ENCODE measurements at regions not wholly inside any gene's neighbourhood (a gene's known extent, or its start where the extent isn't known, plus 50 kb on each side); places are given as distances from the start of the nearest gene placed in this dataset.

DNA sequence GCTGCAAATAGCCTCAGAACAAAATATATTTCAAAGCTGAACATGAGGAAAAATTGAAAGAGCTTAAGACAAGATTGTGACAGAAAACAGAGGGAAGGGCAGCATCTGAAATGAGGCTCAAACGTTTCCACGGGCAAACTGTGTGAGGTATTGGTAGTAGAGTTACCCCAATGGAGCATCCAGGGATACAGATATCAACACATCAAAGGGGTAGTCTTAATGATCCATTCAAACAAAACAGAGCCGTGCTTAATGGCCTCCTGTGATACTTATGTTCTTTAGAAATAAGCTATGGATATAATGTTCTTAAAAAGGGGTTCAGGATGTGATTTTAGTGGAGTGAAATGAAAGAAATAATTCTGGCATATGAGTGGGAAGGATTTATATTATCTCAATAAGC lies 430.3 kb upstream of the PDZRN3 start:
- no peak overlapping the region for H3K27ac Mint-ChIP-seq
- no peaks in the 10 kb centered on the region for H3K36me3 Mint-ChIP-seq (ENCODE audit: low read depth)
- ATAC-seq = no peak
- no peaks in the 10 kb centered on the region for H3K4me1 Mint-ChIP-seq
- DNase-seq = no peak
- no peak overlapping the region for H3K4me3 Mint-ChIP-seq
- no peaks in the 10 kb centered on the region for H3K27me3 Mint-ChIP-seq
- peaks cover 12% of the 10 kb centered on the region for H3K9me3 Mint-ChIP-seq

DNA sequence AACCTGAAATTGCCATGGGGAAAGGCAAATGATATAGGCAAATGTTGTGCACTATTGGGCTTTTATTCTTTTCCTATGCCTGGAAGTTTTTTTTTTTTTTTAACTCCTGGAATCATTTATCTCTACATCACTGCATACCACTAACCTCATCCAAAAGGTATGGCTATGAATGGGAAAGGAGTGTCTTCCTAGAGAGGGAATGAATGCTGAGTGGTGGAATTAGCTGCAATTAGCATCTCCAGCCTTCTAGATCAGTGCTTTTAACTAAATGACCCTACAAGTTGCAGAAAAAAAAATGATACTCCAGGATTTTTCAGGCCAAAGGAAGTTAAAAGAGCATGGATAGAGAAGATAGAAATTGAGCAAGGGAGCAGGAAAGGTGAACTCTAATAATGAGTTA lies 429.8 kb upstream of the PDZRN3 start:
- Mint-ChIP-seq H3K4me3 (no peak overlapping the region), H3K27ac (no peak overlapping the region), H3K9me3 (peaks cover 12% of the 10 kb centered on the region), H3K27me3 (no peaks in the 10 kb centered on the region), H3K4me1 (no peaks in the 10 kb centered on the region), H3K36me3 (ENCODE audit: low read depth) (no peaks in the 10 kb centered on the region)
- DNase-seq = no peak
- ATAC-seq = no peak

DNA sequence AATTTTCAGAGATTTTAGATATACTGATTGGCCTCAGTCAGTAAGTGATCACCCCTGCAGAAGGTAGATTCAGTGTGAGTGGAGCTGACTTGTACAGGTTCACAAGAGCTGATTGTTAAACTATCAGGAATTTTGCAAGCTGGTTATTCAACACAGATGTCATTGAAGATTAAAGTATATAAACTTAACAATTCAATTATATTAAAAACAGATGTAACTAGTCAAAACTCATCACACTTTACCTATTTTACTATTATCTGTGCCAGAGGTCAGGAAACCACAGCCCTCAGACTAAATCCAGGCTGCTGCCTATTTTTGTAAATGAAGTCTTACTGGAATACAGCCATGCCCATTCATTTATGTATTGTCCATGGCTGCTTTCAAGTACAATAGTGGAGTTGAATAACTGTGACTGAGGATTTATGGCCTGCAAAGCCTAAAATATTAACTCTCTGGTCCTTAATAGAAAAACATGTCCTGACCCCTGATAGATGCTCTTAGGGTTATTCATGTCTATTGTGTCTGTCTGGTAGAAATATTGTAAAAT lies 429.3 kb upstream of the PDZRN3 start:
- ATAC-seq (no peak), DNase-seq (no peak)
- no peak overlapping the region for H3K4me3 Mint-ChIP-seq
- H3K9me3 Mint-ChIP-seq = peaks cover 12% of the 10 kb centered on the region
- H3K36me3 Mint-ChIP-seq (ENCODE audit: low read depth) = no peaks in the 10 kb centered on the region
- H3K27me3 Mint-ChIP-seq = no peaks in the 10 kb centered on the region
- no peaks in the 10 kb centered on the region for H3K4me1 Mint-ChIP-seq
- H3K27ac Mint-ChIP-seq = no peak overlapping the region

DNA sequence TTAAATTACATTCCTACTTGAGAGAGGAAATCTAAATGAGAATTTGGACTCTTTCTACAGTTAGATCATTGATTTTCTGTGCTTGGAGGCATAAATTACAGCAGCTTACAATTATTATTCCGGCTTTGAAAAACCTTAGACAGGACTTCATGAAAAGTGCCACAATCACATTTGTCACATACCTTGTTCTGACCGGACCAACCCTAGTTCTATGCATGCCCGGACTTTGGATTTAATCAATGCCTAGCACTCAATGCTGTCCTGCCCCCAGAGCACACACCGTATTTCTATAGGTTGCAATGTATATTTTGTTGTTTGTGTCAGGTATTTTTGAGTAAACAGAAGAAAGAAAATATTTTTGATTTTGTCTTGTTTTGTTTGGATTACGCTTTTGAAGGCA lies 424.7 kb upstream of the PDZRN3 start:
- Mint-ChIP-seq H3K36me3 (ENCODE audit: low read depth) (no peaks in the 10 kb centered on the region), H3K4me3 (no peak overlapping the region), H3K9me3 (peaks cover 4% of the 10 kb centered on the region), H3K27me3 (peaks cover 2% of the 10 kb centered on the region), H3K27ac (no peak overlapping the region), H3K4me1 (no peaks in the 10 kb centered on the region)
- no peak for DNase-seq
- no peak for ATAC-seq

DNA sequence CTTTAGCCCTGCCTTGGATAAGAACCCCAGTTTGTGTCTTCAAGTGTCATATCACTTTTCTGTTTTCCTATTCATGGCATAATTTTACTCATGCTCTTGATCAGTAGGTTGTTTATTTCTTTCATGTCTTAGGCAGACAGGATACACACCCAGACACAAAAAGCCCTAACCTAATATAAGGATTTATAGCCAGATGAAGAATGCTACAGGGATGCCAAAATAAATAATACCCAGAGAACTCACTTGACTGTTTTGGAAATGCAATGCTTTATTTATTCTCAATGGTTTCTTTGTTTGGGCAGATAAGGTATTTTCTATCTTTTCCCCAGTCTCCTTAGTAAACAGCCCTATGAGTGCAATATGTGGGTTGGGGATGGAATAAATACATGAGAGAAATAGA lies 424.0 kb upstream of the PDZRN3 start:
- Mint-ChIP-seq H3K9me3 (peaks cover 4% of the 10 kb centered on the region), H3K36me3 (ENCODE audit: low read depth) (no peaks in the 10 kb centered on the region), H3K4me1 (no peaks in the 10 kb centered on the region), H3K4me3 (no peak overlapping the region), H3K27me3 (peaks cover 2% of the 10 kb centered on the region), H3K27ac (no peak overlapping the region)
- ATAC-seq (no peak), DNase-seq (no peak)

DNA sequence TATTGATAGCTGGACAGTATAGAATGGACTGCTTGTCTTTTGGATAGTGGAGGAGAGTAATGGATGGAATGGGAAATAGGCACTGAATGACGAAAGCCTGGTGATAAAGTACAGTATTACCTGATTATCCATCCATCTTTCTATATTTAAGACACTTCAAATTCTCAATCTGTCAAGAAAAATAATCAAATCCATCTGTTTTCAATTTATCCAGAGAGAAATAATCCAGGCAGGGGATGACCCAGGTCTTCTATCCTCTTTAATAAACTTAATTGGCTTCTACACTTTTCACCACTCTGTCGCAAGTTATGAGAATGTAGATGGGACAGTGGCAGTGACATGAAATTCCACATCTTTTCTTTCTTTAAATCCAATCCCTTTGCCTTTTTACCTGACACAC lies 420.3 kb upstream of the PDZRN3 start:
- Mint-ChIP-seq H3K27ac (no peak overlapping the region), H3K9me3 (no peaks in the 10 kb centered on the region), H3K36me3 (ENCODE audit: low read depth) (no peaks in the 10 kb centered on the region), H3K4me3 (no peak overlapping the region), H3K4me1 (no peaks in the 10 kb centered on the region), H3K27me3 (peaks cover 2% of the 10 kb centered on the region)
- DNase-seq (no peak), ATAC-seq (no peak)

DNA sequence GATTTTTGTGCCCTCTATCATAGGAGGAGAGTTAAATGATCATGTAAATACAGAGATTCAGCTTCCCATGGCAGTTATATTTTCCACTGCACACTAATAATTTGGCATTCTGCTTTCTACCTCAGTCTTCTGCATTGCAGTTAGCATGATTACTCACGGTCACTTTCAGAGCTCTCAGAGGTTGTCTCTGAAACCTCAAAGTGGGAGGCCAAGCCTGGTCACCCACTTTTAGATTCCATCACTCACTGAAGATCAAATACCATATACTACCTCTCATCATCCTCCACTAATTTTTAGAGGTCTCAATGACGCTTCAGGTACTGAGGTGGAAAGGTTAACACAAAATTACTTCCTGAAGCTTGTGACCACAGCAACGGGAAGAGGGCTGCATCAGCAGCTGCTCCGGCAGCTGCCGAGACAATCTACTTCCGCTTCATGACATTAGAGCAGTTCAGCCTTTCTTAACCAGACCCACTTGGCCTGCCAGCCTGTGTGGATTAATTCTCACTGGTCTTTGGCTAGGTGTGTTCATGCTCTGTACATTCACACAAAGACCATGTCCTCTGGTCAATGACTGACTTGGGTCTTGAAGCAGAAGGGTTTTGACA lies 416.4 kb upstream of the PDZRN3 start:
- Mint-ChIP-seq H3K4me1 (no peaks in the 10 kb centered on the region), H3K9me3 (no peaks in the 10 kb centered on the region), H3K36me3 (ENCODE audit: low read depth) (no peaks in the 10 kb centered on the region), H3K4me3 (no peak overlapping the region), H3K27ac (no peak overlapping the region), H3K27me3 (peaks cover 2% of the 10 kb centered on the region)
- no peak for DNase-seq
- ATAC-seq = no peak

DNA sequence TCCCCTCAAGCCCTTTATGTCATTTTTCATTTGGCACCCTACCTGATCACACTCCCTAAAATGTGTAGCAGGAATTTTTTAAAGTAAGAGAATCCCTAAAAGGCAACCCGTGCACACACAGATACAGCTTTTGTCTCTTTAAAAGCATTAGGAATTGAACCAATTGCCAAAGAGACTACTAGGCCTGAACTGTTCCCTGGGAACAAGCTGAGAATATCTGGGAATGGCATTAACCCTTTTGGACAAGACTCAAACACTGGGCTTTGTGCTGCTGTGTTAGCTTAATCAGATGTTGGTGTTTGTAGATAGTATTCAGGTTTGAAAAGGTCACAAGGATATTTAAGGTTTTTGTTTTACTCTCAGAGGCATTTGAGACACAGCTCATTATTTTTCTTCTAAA lies 414.4 kb upstream of the PDZRN3 start:
- Mint-ChIP-seq H3K9me3 (no peaks in the 10 kb centered on the region), H3K27ac (no peak overlapping the region), H3K27me3 (no peaks in the 10 kb centered on the region), H3K4me1 (no peaks in the 10 kb centered on the region), H3K4me3 (no peak overlapping the region), H3K36me3 (ENCODE audit: low read depth) (no peaks in the 10 kb centered on the region)
- DNase-seq (no peak), ATAC-seq (no peak)

DNA sequence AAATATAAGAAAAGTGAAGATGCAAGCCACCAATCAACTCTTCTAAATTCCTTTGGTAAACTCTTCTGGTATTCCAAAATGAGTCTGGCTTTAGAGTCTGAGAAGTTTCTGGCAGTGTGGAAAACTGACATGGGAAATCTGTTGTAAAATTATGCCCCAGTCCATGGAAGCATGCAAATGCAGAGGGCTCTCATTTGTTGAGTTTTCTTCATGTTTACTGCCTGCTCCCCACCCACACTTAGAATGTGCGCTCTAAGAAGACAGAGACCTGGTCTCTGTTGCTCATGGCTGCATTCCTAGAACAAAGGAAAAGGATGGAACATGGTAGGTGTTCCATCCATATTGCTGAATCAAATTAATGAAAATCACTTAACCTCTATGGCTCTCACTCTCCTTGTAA lies 411.8 kb upstream of the PDZRN3 start:
- Mint-ChIP-seq H3K27me3 (no peaks in the 10 kb centered on the region), H3K4me3 (no peak overlapping the region), H3K27ac (no peak overlapping the region), H3K4me1 (no peaks in the 10 kb centered on the region), H3K9me3 (no peaks in the 10 kb centered on the region), H3K36me3 (ENCODE audit: low read depth) (no peaks in the 10 kb centered on the region)
- DNase-seq (no peak), ATAC-seq (no peak)

DNA sequence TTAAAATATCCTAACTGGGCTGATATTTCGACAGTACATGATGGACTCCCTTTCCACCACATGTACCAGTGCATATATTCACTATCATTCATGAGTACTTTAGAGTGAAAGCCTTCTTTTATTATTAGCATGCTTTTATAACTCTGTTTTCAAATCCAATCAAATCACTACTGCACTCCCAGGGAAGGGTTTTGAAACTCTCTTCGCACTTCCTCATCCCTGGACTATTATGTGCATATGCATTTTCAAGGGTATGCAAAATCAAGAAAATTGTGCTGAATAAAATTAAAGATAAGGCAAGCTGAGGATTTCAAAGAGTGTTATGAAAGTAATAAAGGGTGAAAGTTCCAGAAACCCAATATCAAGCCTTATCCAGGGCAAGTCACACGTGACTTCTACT lies 411.4 kb upstream of the PDZRN3 start:
- H3K4me1 Mint-ChIP-seq = no peaks in the 10 kb centered on the region
- H3K36me3 Mint-ChIP-seq (ENCODE audit: low read depth) = no peaks in the 10 kb centered on the region
- H3K27me3 Mint-ChIP-seq = no peaks in the 10 kb centered on the region
- no peak overlapping the region for H3K27ac Mint-ChIP-seq
- H3K9me3 Mint-ChIP-seq = peaks cover under 1% of the 10 kb centered on the region
- no peak for ATAC-seq
- no peak overlapping the region for H3K4me3 Mint-ChIP-seq
- no peak for DNase-seq

DNA sequence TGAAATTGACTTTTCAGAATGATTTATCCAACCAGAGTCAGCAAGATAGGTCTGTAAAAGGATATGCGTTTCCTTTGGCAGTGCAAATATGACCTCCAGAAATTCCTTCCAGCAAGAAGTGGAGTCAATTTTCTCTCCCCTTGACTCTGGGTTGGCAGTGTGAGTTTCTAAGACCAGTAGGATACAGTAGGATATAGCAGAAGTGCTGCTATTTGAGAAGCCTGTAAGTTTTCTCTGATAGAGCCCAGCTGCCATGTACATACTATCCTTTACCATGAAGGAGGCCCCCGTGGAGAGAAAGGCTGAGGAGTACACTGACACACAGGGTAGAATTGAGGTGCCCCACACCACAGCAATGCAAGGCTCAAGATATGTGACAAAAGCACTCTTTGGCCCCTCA lies 409.1 kb upstream of the PDZRN3 start:
- no peak for DNase-seq
- Mint-ChIP-seq H3K9me3 (peaks cover 4% of the 10 kb centered on the region), H3K27ac (no peak overlapping the region), H3K36me3 (ENCODE audit: low read depth) (no peaks in the 10 kb centered on the region), H3K27me3 (no peaks in the 10 kb centered on the region), H3K4me1 (no peaks in the 10 kb centered on the region), H3K4me3 (no peak overlapping the region)
- ATAC-seq = no peak

DNA sequence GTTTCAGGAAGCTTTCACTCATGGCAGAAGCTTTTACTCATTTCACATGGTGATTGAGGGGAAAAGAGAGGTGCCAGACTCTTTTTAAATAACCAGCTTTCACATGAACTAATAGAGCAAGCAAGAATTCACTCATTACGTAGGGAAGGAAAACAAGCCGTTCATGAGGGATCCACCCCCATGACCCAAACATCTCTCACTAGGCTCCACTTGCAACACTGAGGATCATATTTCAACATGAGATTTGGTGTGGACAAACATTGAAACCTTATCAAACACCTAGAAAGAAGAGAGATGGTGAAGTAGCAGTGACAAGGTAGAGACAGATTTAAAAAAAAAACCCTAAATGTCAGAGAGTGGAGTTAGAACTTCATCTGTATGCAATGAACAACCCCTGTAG lies 408.6 kb upstream of the PDZRN3 start:
- Mint-ChIP-seq H3K9me3 (peaks cover 4% of the 10 kb centered on the region), H3K4me1 (no peaks in the 10 kb centered on the region)

DNA sequence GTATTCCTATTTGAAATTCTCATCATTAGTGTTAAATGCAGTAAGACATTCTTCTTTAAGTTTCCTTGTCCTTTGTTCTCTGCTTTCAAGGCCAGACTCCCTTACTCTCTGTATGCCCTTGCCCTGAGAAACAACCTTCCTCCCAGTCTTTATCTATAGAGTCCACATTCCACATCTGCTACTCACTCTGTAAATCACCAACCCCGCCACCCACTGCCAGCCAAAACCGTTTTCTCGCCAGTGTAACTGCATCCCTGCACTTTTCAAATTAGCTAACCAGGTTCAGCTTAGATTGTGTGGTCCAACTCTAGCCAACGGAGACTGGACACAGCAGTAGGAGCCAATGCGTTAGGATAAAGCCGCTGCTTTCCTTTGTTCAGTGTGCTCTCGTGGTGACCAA lies 402.4 kb upstream of the PDZRN3 start:
- Mint-ChIP-seq H3K36me3 (ENCODE audit: low read depth) (no peaks in the 10 kb centered on the region), H3K27me3 (no peaks in the 10 kb centered on the region), H3K4me3 (no peak overlapping the region), H3K9me3 (peaks cover 13% of the 10 kb centered on the region), H3K4me1 (no peaks in the 10 kb centered on the region), H3K27ac (no peak overlapping the region)
- no peak for DNase-seq
- no peak for ATAC-seq

More for the DNA sequence above, 408.6 kb upstream of the PDZRN3 start:
- Mint-ChIP-seq H3K27me3 (no peaks in the 10 kb centered on the region), H3K27ac (no peak overlapping the region), H3K36me3 (ENCODE audit: low read depth) (no peaks in the 10 kb centered on the region), H3K4me3 (no peak overlapping the region)
- DNase-seq = no peak
- ATAC-seq = no peak

DNA sequence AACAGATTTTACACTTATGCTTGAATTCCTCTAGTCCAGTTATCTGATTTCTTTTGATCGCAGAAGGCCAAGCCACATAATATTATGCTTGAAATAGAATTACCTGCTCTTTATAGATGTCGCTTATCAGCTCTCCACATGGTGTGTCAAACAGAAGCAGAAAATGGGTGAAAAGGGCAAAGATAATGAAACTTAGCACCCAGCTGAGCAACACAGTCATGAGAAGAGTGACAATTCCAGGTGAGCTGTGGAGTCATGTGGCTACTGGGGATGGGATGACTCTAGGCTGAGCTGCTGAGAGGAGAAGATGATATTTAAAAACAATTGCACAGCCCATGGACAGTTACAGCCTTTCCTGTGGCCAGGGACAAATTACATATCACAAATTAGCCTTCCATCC lies 398.7 kb upstream of the PDZRN3 start:
- no peak overlapping the region for H3K27ac Mint-ChIP-seq

DNA sequence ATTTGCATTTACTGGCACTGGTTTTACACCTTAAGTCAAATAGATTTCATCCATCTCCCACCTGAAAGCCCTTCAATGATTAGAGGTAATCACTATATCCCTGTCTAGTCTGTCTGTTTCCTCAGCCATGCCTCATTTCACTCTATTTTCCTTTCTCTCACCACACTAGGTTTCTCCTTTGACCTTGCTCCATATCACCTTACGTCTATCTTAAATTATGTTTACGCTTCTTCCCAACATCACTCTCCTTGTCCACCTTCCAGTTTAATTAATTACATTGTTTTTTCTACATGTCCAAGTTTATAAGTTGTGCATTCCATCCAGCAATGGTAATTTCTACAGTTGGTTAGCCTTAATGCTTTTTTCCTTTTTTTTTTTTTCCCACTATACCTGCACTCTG lies 396.7 kb upstream of the PDZRN3 start:
- peaks cover 10% of the 10 kb centered on the region for H3K9me3 Mint-ChIP-seq
- no peak overlapping the region for H3K27ac Mint-ChIP-seq
- H3K4me3 Mint-ChIP-seq = no peak overlapping the region
- DNase-seq = no peak
- no peak for ATAC-seq
- H3K27me3 Mint-ChIP-seq = no peaks in the 10 kb centered on the region
- no peaks in the 10 kb centered on the region for H3K36me3 Mint-ChIP-seq (ENCODE audit: low read depth)
- no peaks in the 10 kb centered on the region for H3K4me1 Mint-ChIP-seq

More for the DNA sequence above, 398.7 kb upstream of the PDZRN3 start:
- no peak for ATAC-seq
- Mint-ChIP-seq H3K4me3 (no peak overlapping the region), H3K9me3 (peaks cover 15% of the 10 kb centered on the region), H3K4me1 (no peaks in the 10 kb centered on the region), H3K27me3 (no peaks in the 10 kb centered on the region), H3K36me3 (ENCODE audit: low read depth) (no peaks in the 10 kb centered on the region)
- DNase-seq = no peak
